ENCODE measurements at regions not wholly inside any gene's neighbourhood (a gene's known extent, or its start where the extent isn't known, plus 50 kb on each side); places are given as distances from the start of the nearest gene placed in this dataset.
"Not testable (repeated sequence)": the region's sequence is repeated elsewhere in the genome, so short reads cannot be mapped to it uniquely, and the experiment has no call there.

GRCh38 chr14:84436528-84436927 lies 1093.4 kb upstream of the FLRT2 start:
- no peak for DNase-seq

- no peak for DNase-seq
Observed at GRCh38 chr14:84442521-84442920, 1087.4 kb upstream of the FLRT2 start.

GRCh38 chr14:84445486-84445885 lies 1084.5 kb upstream of the FLRT2 start:
- no peak for DNase-seq

- no peak for DNase-seq
Observed at GRCh38 chr14:84446250-84446649, 1083.7 kb upstream of the FLRT2 start.

GRCh38 chr14:84453307-84453950 lies 1076.5 kb upstream of the FLRT2 start:
- DNase-seq, result no peak

GRCh38 chr14:84454114-84454513 lies 1075.8 kb upstream of the FLRT2 start:
- no peak for DNase-seq

GRCh38 chr14:84456946-84457345 lies 1073.0 kb upstream of the FLRT2 start:
- DNase-seq, result no peak

- no peak for DNase-seq
Observed at GRCh38 chr14:84458881-84459280, 1071.1 kb upstream of the FLRT2 start.

GRCh38 chr14:84465880-84466279 lies 1064.1 kb upstream of the FLRT2 start:
- no peak for DNase-seq

- DNase-seq, result no peak
Observed at GRCh38 chr14:84468153-84468552, 1061.8 kb upstream of the FLRT2 start.

- no peak for DNase-seq
Observed at GRCh38 chr14:84477996-84478395, 1051.9 kb upstream of the FLRT2 start.

- no peak for DNase-seq
Observed at GRCh38 chr14:84482256-84483071, 1047.5 kb upstream of the FLRT2 start.

GRCh38 chr14:84483072-84483420 lies 1046.9 kb upstream of the FLRT2 start:
- DNase-seq, result no peak

- DNase-seq, result not testable (repeated sequence)
Observed at GRCh38 chr14:84484243-84484642, 1045.7 kb upstream of the FLRT2 start.

- DNase-seq, result no peak
Observed at GRCh38 chr14:84485036-84485435, 1044.9 kb upstream of the FLRT2 start.

- DNase-seq, result no peak
Observed at GRCh38 chr14:84490081-84490480, 1039.9 kb upstream of the FLRT2 start.

GRCh38 chr14:84492685-84493084 lies 1037.3 kb upstream of the FLRT2 start:
- no peak for DNase-seq

GRCh38 chr14:84493779-84494178 lies 1036.2 kb upstream of the FLRT2 start:
- DNase-seq, result no peak

- no peak for DNase-seq
Observed at GRCh38 chr14:84496677-84497076, 1033.3 kb upstream of the FLRT2 start.

GRCh38 chr14:84512823-84513222 lies 1017.1 kb upstream of the FLRT2 start:
- DNase-seq, result not testable (repeated sequence)

GRCh38 chr14:84519836-84520235 lies 1010.1 kb upstream of the FLRT2 start:
- DNase-seq, result no peak

GRCh38 chr14:84520711-84521338 lies 1009.1 kb upstream of the FLRT2 start:
- no peak for DNase-seq

GRCh38 chr14:84523746-84524145 lies 1006.2 kb upstream of the FLRT2 start:
- no peak for DNase-seq

- no peak for DNase-seq
Observed at GRCh38 chr14:84527706-84528105, 1002.2 kb upstream of the FLRT2 start.

Data from activated CD4-positive, alpha-beta T cell treated with anti-CD3 and anti-CD28 coated beads, Interleukin-2, amount 50 U/mL, for 4 hours (primary cell).